ENCODE measurements at regions not wholly inside any gene's neighbourhood (a gene's known extent, or its start where the extent isn't known, plus 50 kb on each side); places are given as distances from the start of the nearest gene placed in this dataset.

DNA sequence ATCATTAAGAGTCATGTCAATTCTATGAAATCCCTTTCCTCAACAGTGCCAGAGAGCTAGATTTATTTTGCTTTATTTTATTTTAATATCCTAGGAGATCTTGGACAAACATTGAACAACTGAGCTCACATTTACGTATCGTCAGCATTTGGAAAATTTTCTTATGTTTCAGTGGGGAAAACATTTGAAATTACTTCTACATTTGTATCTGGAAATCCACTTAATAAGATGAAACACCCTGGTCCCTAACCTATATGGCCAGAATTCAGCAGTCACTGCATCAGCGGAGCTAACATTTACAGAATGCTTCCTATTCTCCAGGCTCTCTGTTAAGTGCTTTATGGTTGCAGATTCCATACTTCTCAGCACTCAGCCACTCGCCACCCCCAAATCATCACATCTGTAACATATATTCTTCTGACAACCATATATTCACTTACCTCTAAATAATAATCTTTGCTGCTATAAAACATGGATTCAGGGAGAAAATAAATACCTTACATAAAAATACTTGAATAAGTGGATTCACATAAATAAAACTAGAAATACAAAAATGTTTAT, 773.9 kb downstream of the JRKL start:
- H3K4me3 ChIP-seq (ENCODE audit: low read depth, low read length), result no peak overlapping the region
- no peak for DNase-seq (ENCODE audit: low read depth)

DNA sequence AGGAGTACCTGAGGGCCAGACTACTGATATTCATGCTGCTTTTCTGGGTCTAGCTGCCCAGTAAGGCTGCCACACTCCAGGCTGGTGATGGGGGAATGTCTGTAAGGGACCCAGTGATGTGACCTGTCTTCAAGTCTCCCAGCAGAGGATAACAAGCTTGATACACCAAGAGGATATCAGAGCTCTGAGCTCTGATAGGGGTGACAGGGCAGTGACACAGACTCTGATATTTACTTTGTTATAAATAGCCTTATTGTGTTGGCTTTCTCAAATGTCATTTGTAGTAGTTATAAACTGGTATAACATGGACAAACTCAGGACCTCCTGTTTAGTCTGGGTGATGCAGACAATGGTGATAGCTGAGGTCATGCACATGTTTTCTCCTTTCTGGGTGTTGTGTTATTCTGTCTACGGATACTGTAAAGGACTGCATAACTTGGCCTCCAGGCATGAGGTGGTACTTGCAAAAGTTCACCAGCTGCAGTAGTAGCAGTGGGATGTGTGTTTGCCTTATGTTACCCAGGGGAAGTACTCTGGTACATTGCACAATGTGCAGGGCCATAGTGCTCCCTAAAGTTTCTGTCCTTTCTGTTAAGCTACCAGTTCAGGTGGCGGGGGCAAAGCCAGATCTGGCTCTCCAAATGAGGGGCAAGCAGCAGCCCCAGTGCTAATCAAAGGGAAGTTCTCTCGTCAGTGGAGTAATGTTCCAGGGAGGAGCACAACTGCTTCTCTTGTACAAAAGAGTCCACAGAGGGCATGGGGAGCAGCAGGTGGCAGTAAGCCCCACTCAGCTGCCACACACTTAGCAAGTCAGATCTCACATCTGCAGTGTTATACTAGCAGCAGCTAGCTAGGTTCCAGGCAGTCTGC, 812.2 kb downstream of the JRKL start:
- DNase-seq (ENCODE audit: low read depth), result no peak
- no peak overlapping the region for H3K4me3 ChIP-seq (ENCODE audit: low read depth, low read length)

GRCh38 chr11:97202613-97203292, 812.9 kb downstream of the JRKL start:
- no peak overlapping the region for H3K4me3 ChIP-seq (ENCODE audit: low read depth, low read length)
- DNase-seq (ENCODE audit: low read depth), result no peak

GRCh38 chr11:97218011-97218410, 828.2 kb downstream of the JRKL start:
- no peak for DNase-seq (ENCODE audit: low read depth)
- H3K4me3 ChIP-seq (ENCODE audit: low read depth, low read length), result no peak overlapping the region

DNA sequence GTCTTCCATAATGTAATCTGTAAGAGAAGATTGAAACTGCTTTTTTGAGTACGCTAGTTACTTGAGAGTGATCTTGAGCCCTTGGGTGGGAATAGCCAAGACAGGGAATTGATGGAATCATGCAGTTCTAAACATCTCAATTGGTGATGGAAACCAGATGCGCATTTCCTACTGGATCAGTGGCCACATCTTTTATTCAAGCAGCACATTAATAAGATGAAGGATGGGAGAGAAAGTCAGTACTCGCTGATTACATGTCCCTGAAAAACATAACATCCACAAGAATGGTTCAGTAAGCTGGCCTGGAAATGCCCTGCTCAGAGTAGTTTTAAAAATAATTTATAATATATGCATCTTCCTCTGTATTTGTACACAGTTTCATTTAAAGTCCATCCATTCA, 833.8 kb downstream of the JRKL start:
- no peak for DNase-seq (ENCODE audit: low read depth)
- H3K4me3 ChIP-seq (ENCODE audit: low read depth, low read length), result no peak overlapping the region

DNA sequence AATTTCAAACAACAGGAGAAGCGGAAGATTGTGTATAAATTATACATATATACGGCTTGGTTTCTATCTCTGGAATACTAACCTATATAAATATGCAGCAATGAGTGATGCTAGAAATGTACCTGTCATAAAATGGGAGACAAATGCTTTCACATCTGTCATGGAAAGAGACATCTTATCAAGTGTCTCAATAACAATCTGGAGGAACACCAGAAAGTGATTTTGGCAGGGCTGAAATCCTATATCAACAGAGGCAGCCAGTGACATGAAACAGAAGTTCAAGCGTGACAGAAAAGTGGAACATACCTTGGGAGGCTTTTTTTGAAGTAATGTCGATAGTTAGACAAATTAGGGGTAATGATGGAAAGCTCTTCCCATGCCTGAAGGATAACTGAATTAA, 834.6 kb downstream of the JRKL start:
- H3K4me3 ChIP-seq (ENCODE audit: low read depth, low read length), result no peak overlapping the region
- no peak for DNase-seq (ENCODE audit: low read depth)

DNA sequence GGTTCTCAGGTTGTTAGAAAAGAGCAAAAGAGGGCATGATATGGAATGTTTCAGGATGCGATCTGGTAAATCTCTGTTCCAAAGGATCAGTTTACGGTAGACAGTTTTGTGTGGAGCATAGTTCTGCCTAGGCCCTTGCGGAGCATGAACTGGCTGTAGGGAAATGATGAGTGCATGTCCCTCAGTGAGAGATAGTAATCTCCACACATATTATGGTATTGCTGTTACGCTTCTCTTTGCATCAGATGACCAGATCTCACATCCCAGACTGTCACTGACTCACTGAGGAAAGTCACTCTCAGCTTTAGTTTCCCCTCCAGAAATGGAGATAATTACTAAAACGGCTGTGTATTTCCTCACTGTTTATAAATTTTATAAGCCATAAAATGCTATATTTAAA, 836.0 kb downstream of the JRKL start:
- no peak overlapping the region for H3K4me3 ChIP-seq (ENCODE audit: low read depth, low read length)

GRCh38 chr11:97229936-97230335, 840.1 kb downstream of the JRKL start:
- no peak for DNase-seq (ENCODE audit: low read depth)
- H3K4me3 ChIP-seq (ENCODE audit: low read depth, low read length), result no peak overlapping the region

More for the DNA sequence above, 836.0 kb downstream of the JRKL start:
- DNase-seq (ENCODE audit: low read depth), result no peak

- DNase-seq (ENCODE audit: low read depth), result no peak
These were observed 841.4 kb downstream of the JRKL start for GRCh38 chr11:97231231-97231630.

GRCh38 chr11:97234016-97234415, 844.2 kb downstream of the JRKL start:
- no peak for DNase-seq (ENCODE audit: low read depth)
- no peak overlapping the region for H3K4me3 ChIP-seq (ENCODE audit: low read depth, low read length)

More at GRCh38 chr11:97231231-97231630, 841.4 kb downstream of the JRKL start:
- H3K4me3 ChIP-seq (ENCODE audit: low read depth, low read length), result no peak overlapping the region

GRCh38 chr11:97237151-97237550, 847.3 kb downstream of the JRKL start:
- no peak for DNase-seq (ENCODE audit: low read depth)
- no peak overlapping the region for H3K4me3 ChIP-seq (ENCODE audit: low read depth, low read length)

DNA sequence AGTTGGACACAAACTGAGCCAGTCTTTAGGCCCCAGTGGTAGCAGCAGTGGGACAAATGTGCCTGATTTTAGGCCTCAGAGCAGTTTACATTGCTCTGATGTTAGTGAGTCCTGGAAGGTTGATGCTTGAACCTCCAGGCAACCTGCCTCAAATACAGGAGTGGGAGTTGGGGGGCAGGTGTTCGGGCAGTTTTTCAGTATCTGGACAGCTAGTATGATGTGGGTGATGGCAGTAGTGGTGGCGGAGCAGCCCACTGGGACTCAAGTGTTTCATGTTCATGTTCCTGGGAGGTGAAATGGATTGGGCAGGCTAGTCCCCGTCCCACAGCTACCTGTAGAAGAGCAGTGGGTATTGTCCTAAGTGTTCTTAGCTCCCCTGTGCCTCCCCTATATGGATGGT, 857.8 kb downstream of the JRKL start:
- no peak for DNase-seq (ENCODE audit: low read depth)
- H3K4me3 ChIP-seq (ENCODE audit: low read depth, low read length), result no peak overlapping the region

GRCh38 chr11:97254790-97255189, 865.0 kb downstream of the JRKL start:
- no peak for DNase-seq (ENCODE audit: low read depth)
- H3K4me3 ChIP-seq (ENCODE audit: low read depth, low read length), result no peak overlapping the region

GRCh38 chr11:97259434-97259833, 869.6 kb downstream of the JRKL start:
- H3K4me3 ChIP-seq (ENCODE audit: low read depth, low read length), result no peak overlapping the region
- no peak for DNase-seq (ENCODE audit: low read depth)

- no peak overlapping the region for H3K4me3 ChIP-seq (ENCODE audit: low read depth, low read length)
- DNase-seq (ENCODE audit: low read depth), result no peak
These were observed 870.1 kb downstream of the JRKL start for GRCh38 chr11:97259884-97260283.

GRCh38 chr11:97263183-97263858, 873.5 kb downstream of the JRKL start:
- no peak overlapping the region for H3K4me3 ChIP-seq (ENCODE audit: low read depth, low read length)
- no peak for DNase-seq (ENCODE audit: low read depth)

DNA sequence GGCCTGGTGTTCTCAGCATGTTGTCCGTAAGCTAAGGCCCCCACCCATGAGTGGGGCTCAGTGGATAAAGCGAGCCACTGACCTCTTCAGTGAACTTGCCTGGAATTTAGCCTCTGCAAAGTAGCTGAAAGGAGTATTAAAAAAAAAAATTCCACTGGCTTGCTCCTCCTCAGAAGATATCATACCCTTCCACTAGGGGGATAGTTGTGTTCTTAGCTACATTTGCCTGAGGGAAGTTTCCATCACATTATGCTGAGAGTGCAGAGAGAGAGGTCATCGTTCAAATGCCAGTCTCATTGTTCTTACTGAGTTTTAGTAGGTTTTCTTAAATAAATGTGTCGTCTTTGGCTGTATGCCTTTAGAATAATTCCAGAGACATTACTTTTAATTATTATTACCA, 879.7 kb downstream of the JRKL start:
- no peak overlapping the region for H3K4me3 ChIP-seq (ENCODE audit: low read depth, low read length)
- DNase-seq (ENCODE audit: low read depth), result no peak

- no peak overlapping the region for H3K4me3 ChIP-seq (ENCODE audit: low read depth, low read length)
- DNase-seq (ENCODE audit: low read depth), result no peak
These were observed 889.5 kb downstream of the JRKL start for GRCh38 chr11:97279341-97279740.

- H3K4me3 ChIP-seq (ENCODE audit: low read depth, low read length), result no peak overlapping the region
- DNase-seq (ENCODE audit: low read depth), result no peak
These were observed 890.5 kb downstream of the JRKL start for GRCh38 chr11:97280347-97280746.

DNA sequence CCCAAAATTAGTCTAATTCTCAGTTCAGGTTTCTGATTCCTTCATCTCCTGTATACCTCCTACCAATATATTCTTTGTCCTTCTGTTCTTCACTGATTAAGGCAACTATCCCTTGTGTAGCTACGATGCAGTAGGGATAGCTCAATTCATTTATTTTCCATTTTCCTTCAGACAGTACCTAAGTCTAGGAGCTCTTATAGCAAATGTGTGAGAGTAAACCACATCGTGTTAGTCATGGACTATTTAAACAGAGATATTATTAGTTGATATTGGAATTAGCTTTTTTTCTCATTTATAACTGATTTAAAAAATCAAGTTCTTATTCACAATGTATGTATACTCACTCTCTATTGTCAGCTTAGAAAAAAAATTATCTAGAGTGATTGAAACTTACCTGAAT, 900.0 kb downstream of the JRKL start:
- no peak for DNase-seq (ENCODE audit: low read depth)
- no peak overlapping the region for H3K4me3 ChIP-seq (ENCODE audit: low read depth, low read length)
